Parathyroid adenoma (tissue), 2 donors: ENCODE measurements at regions not wholly inside any gene's neighbourhood (a gene's known extent, or its start where the extent isn't known, plus 50 kb on each side); places are given as distances from the start of the nearest gene placed in this dataset.

Experiments used
- H2AFZ ChIP-seq: fragments of 300-600 bp; sonication (generic); one replicate; pipeline ENCODE4 v1.7.0; 2017; ENCODE audit warnings: antibody characterized with exemption, mild to moderate bottlenecking
- H3K27ac ChIP-seq: fragments of 300-600 bp; sonication (generic); one replicate; pipeline ENCODE4 v1.7.0; 2017
- H3K27me3 ChIP-seq: fragments of 300-600 bp; sonication (generic); one replicate; pipeline ENCODE4 v1.7.0; 2017; ENCODE audit warnings: low read length; ENCODE audit not compliant: control insufficient read depth, insufficient read depth
- H3K36me3 ChIP-seq: fragments of 300-600 bp; sonication (generic); one replicate; pipeline ENCODE4 v1.7.0; 2017; ENCODE audit warnings: low read length; ENCODE audit not compliant: control insufficient read depth, insufficient read depth
- H3K4me1 ChIP-seq: fragments of 300-600 bp; sonication (generic); one replicate; pipeline ENCODE4 v1.7.0; 2017; ENCODE audit warnings: control low read depth
- H3K4me2 ChIP-seq: fragments of 300-600 bp; sonication (generic); one replicate; pipeline ENCODE4 v1.7.0; 2017; ENCODE audit warnings: low read length
- H3K4me3 ChIP-seq: fragments of 300-600 bp; sonication (generic); one replicate; pipeline ENCODE4 v1.7.0; 2017; ENCODE audit warnings: low read depth, low read length
- H3K79me2 ChIP-seq: fragments of 300-600 bp; sonication (generic); one replicate; pipeline ENCODE4 v1.7.0; 2017; ENCODE audit warnings: control low read depth
- H3K9ac ChIP-seq: fragments of 300-600 bp; sonication (generic); one replicate; pipeline ENCODE4 v1.7.0; 2017; ENCODE audit warnings: mild to moderate bottlenecking
- H3K9me3 ChIP-seq: fragments of 300-600 bp; sonication (generic); one replicate; pipeline ENCODE4 v1.7.0; 2017; ENCODE audit warnings: low read length; ENCODE audit not compliant: control insufficient read depth
- CTCF ChIP-seq: fragments of 300-600 bp; sonication (generic); IDR thresholded peaks from one replicate; pipeline ENCODE4 v1.7.0; 2017; ENCODE audit warnings: antibody characterized with exemption, mild to moderate bottlenecking
- donor health status: primary hyperparathyroidism.

- H3K4me2 ChIP-seq = no peak overlapping the region
- no peak overlapping the region for H3K27ac ChIP-seq
- H3K36me3 ChIP-seq = no peaks in the 10 kb centered on the region
- TF ChIP-seq CTCF = no peak
- H2AFZ ChIP-seq = no peak overlapping the region
- H3K4me3 ChIP-seq = no peak overlapping the region
- no peaks in the 10 kb centered on the region for H3K27me3 ChIP-seq
- no peaks in the 10 kb centered on the region for H3K79me2 ChIP-seq
- H3K4me1 ChIP-seq = no peaks in the 10 kb centered on the region
- H3K9ac ChIP-seq = no peak overlapping the region
- no peaks in the 10 kb centered on the region for H3K9me3 ChIP-seq
Measured at GRCh38 chr14:104458845-104459244, 120.7 kb upstream of the C14orf180 start.

GRCh38 chr14:104460791-104461651, 118.5 kb upstream of the C14orf180 start:
- Histone ChIP-seq H3K27ac (no peak overlapping the region), H3K27me3 (no peaks in the 10 kb centered on the region), H3K9me3 (no peaks in the 10 kb centered on the region), H3K79me2 (no peaks in the 10 kb centered on the region), H3K9ac (no peak overlapping the region), H2AFZ (no peak overlapping the region), H3K4me2 (no peak overlapping the region), H3K4me1 (no peaks in the 10 kb centered on the region), H3K4me3 (no peak overlapping the region), H3K36me3 (no peaks in the 10 kb centered on the region)
- no peak for TF ChIP-seq CTCF

GRCh38 chr14:104461676-104462449, 117.7 kb upstream of the C14orf180 start:
- Histone ChIP-seq H2AFZ (peak overlapping the region; percentile 56), H3K4me3 (peak overlapping the region; percentile 44), H3K36me3 (no peaks in the 10 kb centered on the region), H3K27me3 (no peaks in the 10 kb centered on the region), H3K79me2 (no peaks in the 10 kb centered on the region), H3K9ac (no peak overlapping the region), H3K27ac (no peak overlapping the region), H3K4me2 (peak overlapping the region; percentile 77), H3K9me3 (no peaks in the 10 kb centered on the region), H3K4me1 (no peaks in the 10 kb centered on the region)
- TF ChIP-seq CTCF = no peak

DNA sequence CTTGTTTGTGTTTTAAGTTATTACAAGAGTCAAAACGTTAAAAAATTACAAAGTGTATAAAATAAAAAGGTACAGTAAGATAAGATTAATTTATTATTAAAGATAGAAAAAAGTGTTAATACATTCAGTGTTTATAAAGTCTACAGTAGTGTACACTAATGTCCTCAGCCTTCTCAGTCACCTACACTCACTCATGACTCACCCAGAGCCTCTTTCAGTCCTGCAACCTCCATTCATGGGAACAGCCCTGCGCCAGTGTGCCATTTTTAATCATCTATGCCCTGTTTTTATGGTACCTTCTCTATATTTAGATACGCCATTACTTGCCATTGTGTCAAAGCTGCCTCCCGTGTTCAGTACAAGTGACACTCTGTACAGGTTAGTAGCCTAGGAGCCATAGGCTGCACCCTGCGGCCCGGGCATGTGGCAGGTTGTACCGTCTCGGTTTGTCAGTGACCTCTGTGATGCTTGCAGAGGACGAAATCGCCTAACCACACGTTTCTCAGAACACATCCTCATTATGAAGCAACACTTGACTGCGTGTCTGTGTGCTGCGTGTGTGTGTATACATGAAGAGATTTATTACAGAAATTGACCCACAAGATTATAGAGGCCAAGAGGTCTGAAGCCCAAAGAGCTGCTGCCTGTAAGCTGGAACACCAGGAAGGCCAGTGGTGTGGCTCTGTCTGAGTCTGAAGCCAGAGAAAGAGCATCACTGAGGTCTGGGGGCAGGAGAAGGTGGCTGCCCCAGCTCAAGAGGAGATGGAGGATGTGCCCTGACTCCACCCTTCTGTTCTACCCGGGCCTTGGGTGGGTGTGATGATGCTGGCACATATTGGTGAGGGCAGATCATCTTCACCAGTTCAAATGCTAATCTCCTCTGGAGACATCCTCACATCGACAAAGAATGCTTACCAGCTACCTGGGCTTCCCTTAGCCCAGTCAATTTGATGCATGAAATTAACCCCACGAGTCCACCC, 116.6 kb upstream of the C14orf180 start:
- no peak for TF ChIP-seq CTCF
- H3K27me3 ChIP-seq = no peaks in the 10 kb centered on the region
- no peaks in the 10 kb centered on the region for H3K9me3 ChIP-seq
- no peaks in the 10 kb centered on the region for H3K79me2 ChIP-seq
- no peak overlapping the region for H3K4me2 ChIP-seq
- H3K4me1 ChIP-seq = no peaks in the 10 kb centered on the region
- H3K4me3 ChIP-seq = no peak overlapping the region
- H3K27ac ChIP-seq = no peak overlapping the region
- H3K36me3 ChIP-seq = no peaks in the 10 kb centered on the region
- H2AFZ ChIP-seq = no peak overlapping the region
- H3K9ac ChIP-seq = no peak overlapping the region
